ENCODE measurements at regions not wholly inside any gene's neighbourhood (a gene's known extent, or its start where the extent isn't known, plus 50 kb on each side); places are given as distances from the start of the nearest gene placed in this dataset.

GRCh38 chr6:149267513-149268043 lies 49.9 kb upstream of the TAB2 start:
- H3K9ac ChIP-seq (ENCODE audit: low read length), result no peak overlapping the region

More at GRCh38 chr6:149267513-149268043, 49.9 kb upstream of the TAB2 start:
- no peaks in the 10 kb centered on the region for H3F3A ChIP-seq (ENCODE audit: insufficient read depth)
- no peaks in the 10 kb centered on the region for H3K36me3 ChIP-seq (ENCODE audit: low read length)
- no peaks in the 10 kb centered on the region for H3K9me2 ChIP-seq (replicated peaks; ENCODE audit: insufficient read depth, low read length)
- no peak overlapping the region for H3K4me2 ChIP-seq (ENCODE audit: low read depth, low read length, poor library complexity, severe bottlenecking)
- H3K27me3 ChIP-seq (ENCODE audit: low read length), result no peaks in the 10 kb centered on the region
- H3K27ac ChIP-seq (ENCODE audit: low read depth, low read length), result no peak overlapping the region
- no peaks in the 10 kb centered on the region for H4K20me1 ChIP-seq (ENCODE audit: low read depth, low read length)
- no peak overlapping the region for H3K4me3 ChIP-seq (ENCODE audit: insufficient read depth, low read length, poor library complexity, severe bottlenecking)
- H3K79me2 ChIP-seq (ENCODE audit: insufficient read depth, low read length), result no peaks in the 10 kb centered on the region
- TF ChIP-seq CTCF (IDR thresholded peaks at IDR 0.05; ENCODE audit: insufficient read depth, low read length, poor library complexity, severe bottlenecking) (no peak), EZH2phosphoT487 (conservative IDR thresholded peaks at IDR 0.05; ENCODE audit: low read length) (no peak)
- H3K9me3 ChIP-seq (ENCODE audit: insufficient read depth, low read length), result no peaks in the 10 kb centered on the region
- no peak overlapping the region for H2AFZ ChIP-seq (ENCODE audit: low read depth, low read length, severe bottlenecking)

Measured in SU-DHL-6 (cell line).